ENCODE measurements at regions not wholly inside any gene's neighbourhood (a gene's known extent, or its start where the extent isn't known, plus 50 kb on each side); places are given as distances from the start of the nearest gene placed in this dataset.

GRCh38 chr12:42707312-42708226 is 118.0 kb upstream of the PRICKLE1 start:
- Mint-ChIP-seq H3K4me1 (no peaks in the 10 kb centered on the region), H3K4me3 (no peak overlapping the region), H3K27me3 (no peaks in the 10 kb centered on the region), H3K36me3 (ENCODE audit: low read depth) (no peaks in the 10 kb centered on the region), H3K9me3 (peaks cover 2% of the 10 kb centered on the region), H3K27ac (no peak overlapping the region)
- POLR2A ChIA-PET: no interaction called here
- no peak for DNase-seq
- CTCF ChIA-PET: no interaction called here

- H3K27ac Mint-ChIP-seq: no peak overlapping the region
- ChIA-PET POLR2A (no interaction called here), CTCF (no interaction called here)
- no peak overlapping the region for H3K4me3 Mint-ChIP-seq
- H3K36me3 Mint-ChIP-seq (ENCODE audit: low read depth): no peaks in the 10 kb centered on the region
- H3K9me3 Mint-ChIP-seq: no peaks in the 10 kb centered on the region
- H3K27me3 Mint-ChIP-seq: no peaks in the 10 kb centered on the region
- H3K4me1 Mint-ChIP-seq: no peaks in the 10 kb centered on the region
- DNase-seq: no peak
These were observed 116.8 kb upstream of the PRICKLE1 start for GRCh38 chr12:42706321-42706720.

- H3K4me1 Mint-ChIP-seq: no peaks in the 10 kb centered on the region
- no peaks in the 10 kb centered on the region for H3K36me3 Mint-ChIP-seq (ENCODE audit: low read depth)
- CTCF ChIA-PET: no interaction called here
- H3K9me3 Mint-ChIP-seq: no peaks in the 10 kb centered on the region
- H3K27ac Mint-ChIP-seq: no peak overlapping the region
- no peak overlapping the region for H3K4me3 Mint-ChIP-seq
- H3K27me3 Mint-ChIP-seq: no peaks in the 10 kb centered on the region
- no peak for DNase-seq
- POLR2A ChIA-PET: no interaction called here
These were observed 116.3 kb upstream of the PRICKLE1 start for GRCh38 chr12:42705863-42706262.

DNA sequence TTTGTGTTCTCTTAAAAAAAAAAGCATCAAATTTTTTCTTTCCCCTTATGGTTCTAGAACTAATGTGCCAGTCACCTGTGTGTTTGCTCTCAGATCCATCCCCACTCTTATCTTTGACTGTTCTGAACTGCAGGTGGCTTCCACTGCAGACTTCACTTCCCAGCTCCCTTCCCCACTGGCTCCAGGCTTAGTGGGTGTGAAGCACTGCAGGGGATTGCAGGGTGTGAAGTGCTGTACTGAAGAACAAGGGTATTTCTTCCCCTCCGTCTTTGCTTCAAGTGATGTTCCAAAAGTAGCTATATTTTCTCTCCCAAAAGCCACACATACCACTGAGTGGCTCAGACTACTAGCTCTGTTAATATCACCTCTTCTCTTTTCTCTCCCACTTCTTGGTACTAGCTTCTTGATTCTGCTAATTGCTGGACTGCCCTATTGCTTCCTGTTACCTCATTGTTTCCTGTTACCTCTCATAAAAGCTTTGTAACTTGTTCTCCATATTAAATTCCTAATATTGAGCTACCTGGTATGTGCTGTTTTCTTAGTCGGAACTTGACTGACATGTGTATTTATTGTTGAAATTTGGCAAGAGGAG is 115.4 kb upstream of the PRICKLE1 start:
- Mint-ChIP-seq H3K27ac (no peak overlapping the region), H3K4me1 (no peaks in the 10 kb centered on the region), H3K36me3 (ENCODE audit: low read depth) (no peaks in the 10 kb centered on the region), H3K4me3 (no peak overlapping the region), H3K27me3 (no peaks in the 10 kb centered on the region), H3K9me3 (no peaks in the 10 kb centered on the region)
- CTCF ChIA-PET: no interaction called here
- POLR2A ChIA-PET: no interaction called here
- no peak for DNase-seq

DNA sequence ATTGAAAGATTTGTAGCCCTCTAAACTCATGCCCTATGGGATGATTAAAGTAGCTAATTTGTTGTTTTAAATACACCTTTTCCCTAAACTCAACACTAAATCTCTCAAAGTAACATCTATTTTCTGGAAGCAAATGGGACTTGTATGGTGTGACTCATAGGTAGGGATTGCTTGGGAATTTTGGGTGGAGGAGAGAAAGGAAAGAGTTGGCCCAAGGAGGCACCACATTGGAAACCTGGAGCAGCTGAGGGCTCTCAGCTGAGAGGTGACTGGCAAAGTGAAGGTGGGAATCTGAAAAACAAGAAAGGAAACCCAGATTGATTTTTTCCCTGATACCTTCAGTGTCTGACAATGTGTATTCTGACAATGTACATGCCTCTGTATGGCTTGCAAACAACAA is 114.8 kb upstream of the PRICKLE1 start:
- no peak overlapping the region for H3K27ac Mint-ChIP-seq
- no peaks in the 10 kb centered on the region for H3K27me3 Mint-ChIP-seq
- DNase-seq: no peak
- no peak overlapping the region for H3K4me3 Mint-ChIP-seq
- POLR2A ChIA-PET: no interaction called here
- H3K4me1 Mint-ChIP-seq: no peaks in the 10 kb centered on the region
- CTCF ChIA-PET: no interaction called here
- no peaks in the 10 kb centered on the region for H3K36me3 Mint-ChIP-seq (ENCODE audit: low read depth)
- H3K9me3 Mint-ChIP-seq: no peaks in the 10 kb centered on the region

GRCh38 chr12:42701084-42701483 is 111.5 kb upstream of the PRICKLE1 start:
- Mint-ChIP-seq H3K27ac (no peak overlapping the region), H3K4me3 (no peak overlapping the region), H3K4me1 (no peaks in the 10 kb centered on the region), H3K36me3 (ENCODE audit: low read depth) (no peaks in the 10 kb centered on the region), H3K27me3 (no peaks in the 10 kb centered on the region), H3K9me3 (no peaks in the 10 kb centered on the region)
- ChIA-PET POLR2A (no interaction called here), CTCF (no interaction called here)
- no peak for DNase-seq

GRCh38 chr12:42698213-42698612 is 108.7 kb upstream of the PRICKLE1 start:
- Mint-ChIP-seq H3K4me3 (no peak overlapping the region), H3K27me3 (no peaks in the 10 kb centered on the region), H3K36me3 (ENCODE audit: low read depth) (no peaks in the 10 kb centered on the region), H3K9me3 (no peaks in the 10 kb centered on the region), H3K4me1 (no peaks in the 10 kb centered on the region), H3K27ac (no peak overlapping the region)
- ChIA-PET POLR2A (no interaction called here), CTCF (no interaction called here)
- no peak for DNase-seq

DNA sequence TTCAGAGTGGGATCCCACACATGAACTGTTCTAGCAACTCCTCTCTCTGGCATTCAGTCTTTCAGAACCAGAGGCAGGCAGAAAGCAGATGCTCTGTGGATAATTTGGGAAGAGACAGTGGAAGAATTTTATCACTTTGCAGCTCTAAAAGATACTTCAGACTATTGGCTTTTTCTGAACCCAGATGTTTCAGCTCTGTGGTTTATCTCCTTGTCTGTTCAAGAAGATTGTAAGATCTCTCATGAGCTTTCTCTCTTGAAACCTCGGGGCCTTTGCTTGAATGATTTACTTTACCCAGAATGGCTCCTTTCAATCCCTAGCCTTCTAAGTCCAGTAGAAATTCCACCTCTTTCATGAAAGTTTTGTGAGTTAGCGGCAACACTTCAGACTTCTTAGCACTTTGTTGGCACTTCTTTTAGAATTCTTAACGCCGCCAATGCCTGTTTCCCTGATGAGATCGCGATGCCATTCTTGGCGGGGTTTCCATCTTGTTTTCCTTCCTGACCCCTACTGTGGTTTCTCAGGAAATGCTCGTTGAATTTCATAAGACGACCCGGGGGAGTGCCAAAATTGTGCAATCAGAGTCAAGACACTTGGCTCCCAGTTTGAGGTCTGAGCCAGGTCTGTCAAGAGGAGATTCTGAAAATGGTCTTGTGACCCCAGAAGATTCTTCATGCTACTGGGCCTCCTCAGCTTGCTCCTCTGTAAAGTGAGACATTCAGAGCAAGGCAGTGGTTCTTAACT is 107.0 kb upstream of the PRICKLE1 start:
- H3K4me1 Mint-ChIP-seq: no peaks in the 10 kb centered on the region
- ChIA-PET POLR2A (no interaction called here), CTCF (no interaction called here)
- H3K27me3 Mint-ChIP-seq: no peaks in the 10 kb centered on the region
- H3K9me3 Mint-ChIP-seq: no peaks in the 10 kb centered on the region
- H3K27ac Mint-ChIP-seq: no peak overlapping the region
- no peaks in the 10 kb centered on the region for H3K36me3 Mint-ChIP-seq (ENCODE audit: low read depth)
- H3K4me3 Mint-ChIP-seq: no peak overlapping the region
- DNase-seq: no peak

DNA sequence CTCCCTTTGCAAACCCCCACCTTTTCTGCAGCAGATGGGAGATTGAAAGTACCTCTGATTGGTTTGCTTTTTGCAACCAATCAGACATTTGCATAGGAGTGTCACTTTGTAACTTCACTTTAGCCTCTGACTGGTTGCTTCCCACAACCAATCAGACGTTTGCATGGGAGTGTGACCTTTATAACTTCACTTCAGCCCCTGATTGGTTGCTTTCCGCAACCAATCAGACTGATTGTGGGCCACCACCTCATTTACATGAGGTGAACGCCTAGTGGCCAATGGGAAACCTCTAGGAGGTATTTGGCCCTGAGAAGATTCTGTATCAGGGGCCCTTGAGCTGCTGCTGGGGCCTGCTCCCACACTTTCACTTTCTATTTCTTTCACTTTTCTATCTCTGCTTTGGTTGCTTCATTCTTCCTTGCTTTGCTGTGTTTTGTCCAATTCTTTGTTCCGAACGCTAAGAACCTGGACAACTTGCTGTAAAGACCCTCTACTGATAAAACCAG is 106.0 kb upstream of the PRICKLE1 start:
- Mint-ChIP-seq H3K27ac (no peak overlapping the region), H3K27me3 (no peaks in the 10 kb centered on the region), H3K4me1 (no peaks in the 10 kb centered on the region), H3K9me3 (no peaks in the 10 kb centered on the region), H3K4me3 (no peak overlapping the region), H3K36me3 (ENCODE audit: low read depth) (no peaks in the 10 kb centered on the region)
- no peak for DNase-seq
- POLR2A ChIA-PET: no interaction called here
- CTCF ChIA-PET: no interaction called here

- POLR2A ChIA-PET: no interaction called here
- CTCF ChIA-PET: no interaction called here
- Mint-ChIP-seq H3K27me3 (no peaks in the 10 kb centered on the region), H3K27ac (no peak overlapping the region), H3K4me3 (no peak overlapping the region), H3K9me3 (no peaks in the 10 kb centered on the region), H3K4me1 (no peaks in the 10 kb centered on the region), H3K36me3 (ENCODE audit: low read depth) (no peaks in the 10 kb centered on the region)
- no peak for DNase-seq
These were observed 103.2 kb upstream of the PRICKLE1 start for GRCh38 chr12:42692749-42693148.

- DNase-seq: no peak
- CTCF ChIA-PET: no interaction called here
- no peaks in the 10 kb centered on the region for H3K27me3 Mint-ChIP-seq
- H3K4me1 Mint-ChIP-seq: no peaks in the 10 kb centered on the region
- H3K27ac Mint-ChIP-seq: no peak overlapping the region
- H3K36me3 Mint-ChIP-seq (ENCODE audit: low read depth): no peaks in the 10 kb centered on the region
- no peak overlapping the region for H3K4me3 Mint-ChIP-seq
- H3K9me3 Mint-ChIP-seq: no peaks in the 10 kb centered on the region
- POLR2A ChIA-PET: no interaction called here
These were observed 102.5 kb upstream of the PRICKLE1 start for GRCh38 chr12:42691991-42692557.

- Mint-ChIP-seq H3K4me3 (no peak overlapping the region), H3K4me1 (no peaks in the 10 kb centered on the region), H3K36me3 (ENCODE audit: low read depth) (no peaks in the 10 kb centered on the region), H3K27ac (no peak overlapping the region), H3K27me3 (no peaks in the 10 kb centered on the region), H3K9me3 (no peaks in the 10 kb centered on the region)
- ChIA-PET POLR2A (no interaction called here), CTCF (no interaction called here)
- no peak for DNase-seq
These were observed 100.7 kb upstream of the PRICKLE1 start for GRCh38 chr12:42690264-42690663.

DNA sequence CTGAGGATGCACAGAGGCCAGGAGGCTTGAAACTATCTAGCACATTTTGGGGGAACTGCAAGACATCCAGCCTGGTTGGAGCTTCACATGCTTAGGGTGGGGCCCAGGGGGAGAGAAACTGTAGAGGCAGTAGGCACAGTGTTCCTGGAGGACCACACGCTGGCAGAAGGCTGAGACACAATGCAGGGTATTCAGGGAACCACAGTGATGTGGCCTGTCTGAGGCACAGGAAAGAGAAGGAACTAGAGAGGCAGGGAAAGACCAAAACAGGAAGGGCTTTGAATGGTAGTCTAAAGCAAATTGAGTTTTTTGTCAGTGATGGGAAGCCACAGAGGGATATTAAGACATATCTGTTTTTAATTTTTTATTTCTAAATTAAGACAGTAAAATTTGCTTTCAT is 100.2 kb upstream of the PRICKLE1 start:
- no peaks in the 10 kb centered on the region for H3K9me3 Mint-ChIP-seq
- CTCF ChIA-PET: no interaction called here

More for the DNA sequence above, 100.2 kb upstream of the PRICKLE1 start:
- DNase-seq: no peak
- POLR2A ChIA-PET: no interaction called here
- no peaks in the 10 kb centered on the region for H3K27me3 Mint-ChIP-seq
- no peak overlapping the region for H3K27ac Mint-ChIP-seq
- H3K4me3 Mint-ChIP-seq: no peak overlapping the region
- H3K36me3 Mint-ChIP-seq (ENCODE audit: low read depth): no peaks in the 10 kb centered on the region
- H3K4me1 Mint-ChIP-seq: no peaks in the 10 kb centered on the region
